Mesothelial cell of epicardium (in vitro differentiated cells): ENCODE measurements at regions not wholly inside any gene's neighbourhood (a gene's known extent, or its start where the extent isn't known, plus 50 kb on each side); places are given as distances from the start of the nearest gene placed in this dataset.

Source experiments
- DNase-seq, 2 experiments: peaks; one replicate each; pipeline ENCODE4 v3.0.0; 2021; ENCODE audit warnings: low spot score in 2 of 2; ENCODE audit not compliant: unreplicated experiment in 2 of 2
- H3K27ac Mint-ChIP-seq: 2 replicates; pipeline ENCODE4 v1.8.0; 2021; ENCODE audit warnings: mixed read lengths
- H3K27me3 Mint-ChIP-seq: 2 replicates; pipeline ENCODE4 v1.8.0; 2021; ENCODE audit warnings: low read depth, mixed read lengths
- H3K36me3 Mint-ChIP-seq: 2 replicates; pipeline ENCODE4 v1.8.0; 2021; ENCODE audit warnings: mixed read lengths
- H3K4me1 Mint-ChIP-seq: 2 replicates; pipeline ENCODE4 v1.8.0; 2021; ENCODE audit warnings: mixed read lengths
- H3K4me3 Mint-ChIP-seq: 2 replicates; pipeline ENCODE4 v1.8.0; 2021; ENCODE audit warnings: mild to moderate bottlenecking, moderate library complexity, mixed read lengths
- H3K9me3 Mint-ChIP-seq: 2 replicates; pipeline ENCODE4 v1.8.0; 2021; ENCODE audit warnings: mixed read lengths
- CTCF ChIP-seq: fragments of 200-600 bp; sonication (generic); IDR thresholded peaks from one replicate; pipeline ENCODE4 v1.5.0; 2021; ENCODE audit warnings: antibody characterized with exemption; ENCODE audit not compliant: unreplicated experiment

DNA sequence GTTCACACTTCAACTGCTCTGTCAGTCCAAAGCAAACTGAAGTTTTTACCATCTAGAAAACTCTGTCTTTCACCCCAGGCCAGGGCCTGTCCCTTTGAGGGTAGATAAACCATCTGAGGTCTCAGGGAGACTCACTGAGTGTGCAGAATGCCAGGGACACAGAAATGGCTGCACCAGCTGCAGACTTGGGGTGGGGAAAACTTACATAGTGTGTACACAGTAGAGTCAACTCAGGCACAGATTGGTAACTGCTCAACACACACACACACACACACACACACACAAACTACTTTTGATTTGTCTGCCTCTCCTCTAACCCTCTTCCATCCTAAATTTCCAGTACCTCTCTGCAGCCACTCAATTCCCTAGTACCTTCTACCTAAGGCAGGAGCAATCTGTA is 374.9 kb upstream of the JAG1 start:
- no peaks in the 10 kb centered on the region for H3K36me3 Mint-ChIP-seq
- DNase-seq: no peak
- H3K27me3 Mint-ChIP-seq: no peaks in the 10 kb centered on the region
- H3K9me3 Mint-ChIP-seq: peaks cover 11% of the 10 kb centered on the region
- no peak overlapping the region for H3K27ac Mint-ChIP-seq
- H3K4me3 Mint-ChIP-seq: no peak overlapping the region
- no peak for TF ChIP-seq CTCF
- peaks cover 13% of the 10 kb centered on the region for H3K4me1 Mint-ChIP-seq

GRCh38 chr20:11050350-11050749 is 376.6 kb upstream of the JAG1 start:
- Mint-ChIP-seq H3K4me3 (no peak overlapping the region), H3K4me1 (peaks cover 6% of the 10 kb centered on the region), H3K9me3 (peaks cover 5% of the 10 kb centered on the region), H3K27ac (no peak overlapping the region), H3K27me3 (no peaks in the 10 kb centered on the region), H3K36me3 (no peaks in the 10 kb centered on the region)
- TF ChIP-seq CTCF: no peak
- no peak for DNase-seq

- Mint-ChIP-seq H3K27me3 (no peaks in the 10 kb centered on the region), H3K9me3 (no peaks in the 10 kb centered on the region), H3K36me3 (no peaks in the 10 kb centered on the region), H3K27ac (no peak overlapping the region), H3K4me3 (no peak overlapping the region), H3K4me1 (peaks cover 6% of the 10 kb centered on the region)
- DNase-seq: no peak
- no peak for TF ChIP-seq CTCF
Observed at GRCh38 chr20:11051136-11051535, 377.3 kb upstream of the JAG1 start.

GRCh38 chr20:11053310-11053709 is 379.5 kb upstream of the JAG1 start:
- H3K27me3 Mint-ChIP-seq: no peaks in the 10 kb centered on the region
- no peak overlapping the region for H3K27ac Mint-ChIP-seq
- DNase-seq: no peak
- H3K4me1 Mint-ChIP-seq: peaks cover 2% of the 10 kb centered on the region
- no peak overlapping the region for H3K4me3 Mint-ChIP-seq
- no peaks in the 10 kb centered on the region for H3K9me3 Mint-ChIP-seq
- TF ChIP-seq CTCF: no peak
- H3K36me3 Mint-ChIP-seq: no peaks in the 10 kb centered on the region

DNA sequence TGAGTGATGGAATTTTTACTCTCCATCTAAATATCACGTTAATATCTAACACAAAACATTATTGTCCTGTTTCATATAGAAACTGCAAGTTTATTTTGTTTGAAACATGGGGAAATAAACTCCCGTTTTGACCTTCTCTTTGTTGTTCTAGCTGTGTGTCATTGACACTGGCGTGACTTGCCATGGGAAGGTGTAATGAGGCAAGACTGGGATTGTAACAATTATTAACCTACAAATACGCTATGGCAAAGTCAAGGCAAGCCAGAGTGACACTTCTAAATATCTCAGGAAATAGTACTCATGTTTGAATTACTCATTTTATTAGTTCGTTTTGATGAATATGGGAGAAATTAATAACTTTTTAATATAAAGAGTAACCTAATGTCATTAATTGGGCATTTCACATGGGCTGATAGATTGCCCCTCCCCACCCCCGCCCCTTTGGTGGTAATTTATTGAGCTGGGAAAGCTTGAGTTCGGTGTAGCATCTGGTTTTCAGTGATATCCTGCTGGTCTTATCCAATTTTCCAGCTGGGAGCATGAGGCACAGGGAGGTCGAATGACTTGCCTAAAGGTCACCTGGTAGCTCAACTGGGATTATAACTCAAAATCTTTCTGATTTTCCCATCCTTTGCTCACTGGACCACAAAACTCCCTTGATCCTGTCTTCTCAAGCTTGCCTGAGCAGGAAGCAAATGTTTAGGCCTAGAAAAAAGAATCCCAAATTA is 380.6 kb upstream of the JAG1 start:
- no peak for DNase-seq
- Mint-ChIP-seq H3K27me3 (no peaks in the 10 kb centered on the region), H3K4me1 (no peaks in the 10 kb centered on the region), H3K36me3 (no peaks in the 10 kb centered on the region), H3K9me3 (no peaks in the 10 kb centered on the region), H3K27ac (no peak overlapping the region), H3K4me3 (no peak overlapping the region)
- no peak for TF ChIP-seq CTCF

DNA sequence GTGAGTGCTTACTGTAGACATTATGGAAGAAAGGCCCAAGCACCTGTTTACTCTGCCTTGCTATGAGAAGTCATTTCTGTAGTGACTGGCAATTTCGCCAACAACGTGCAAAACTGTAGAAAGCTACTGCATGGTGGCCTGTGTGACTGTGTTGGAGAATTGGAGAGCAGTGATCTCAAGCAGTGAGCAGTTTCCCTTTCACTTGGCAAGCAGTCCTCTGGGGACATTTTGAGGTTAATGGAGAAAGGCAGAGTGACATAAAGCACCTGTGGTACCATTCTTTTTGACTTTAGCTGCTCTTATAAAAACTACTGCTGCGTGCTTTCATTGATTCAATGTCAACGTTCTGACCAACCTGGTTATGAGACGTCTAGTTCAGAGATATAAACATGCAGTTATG is 382.6 kb upstream of the JAG1 start:
- DNase-seq: no peak
- no peaks in the 10 kb centered on the region for H3K36me3 Mint-ChIP-seq
- no peak overlapping the region for H3K27ac Mint-ChIP-seq
- no peaks in the 10 kb centered on the region for H3K9me3 Mint-ChIP-seq
- H3K27me3 Mint-ChIP-seq: no peaks in the 10 kb centered on the region
- TF ChIP-seq CTCF: no peak
- H3K4me1 Mint-ChIP-seq: peaks cover 4% of the 10 kb centered on the region
- H3K4me3 Mint-ChIP-seq: no peak overlapping the region
